ENCODE measurements at regions not wholly inside any gene's neighbourhood (a gene's known extent, or its start where the extent isn't known, plus 50 kb on each side); places are given as distances from the start of the nearest gene placed in this dataset.

GRCh38 chr10:34885011-34885410 is 69.9 kb upstream of the PARD3 start:
- TF ChIP-seq EZH2 (IDR thresholded peaks at IDR 0.05; ENCODE audit: insufficient read depth, poor library complexity, severe bottlenecking): no peak
- TF ChIP-seq EZH2phosphoT487 (IDR thresholded peaks at IDR 0.05; ENCODE audit: insufficient read depth, low read depth): no peak
